Liver (tissue), 3 donors: ENCODE measurements at regions not wholly inside any gene's neighbourhood (a gene's known extent, or its start where the extent isn't known, plus 50 kb on each side); places are given as distances from the start of the nearest gene placed in this dataset.

Experiments used
- ATF3 ChIP-seq: IDR thresholded peaks from 2 replicates; pipeline ENCODE4 v1.6.1; 2016; ENCODE audit warnings: antibody characterized with exemption
- CTCF ChIP-seq: fragments of 150-350 bp; IDR thresholded peaks from 2 replicates; pipeline ENCODE4 v1.5.1; 2017; ENCODE audit warnings: improper control_type of control experiment, low read depth, low read length; ENCODE audit not compliant: missing input control
- JUND ChIP-seq, 2 donors: IDR thresholded peaks; 2 replicates each; pipeline ENCODE4 v1.6.1; 2016; ENCODE audit warnings: antibody characterized with exemption in 2 of 2
- TAF1 ChIP-seq: conservative IDR thresholded peaks from 2 replicates; pipeline ENCODE4 v1.6.1; 2016; ENCODE audit warnings: antibody characterized with exemption, mild to moderate bottlenecking
- YY1 ChIP-seq: IDR thresholded peaks from 2 replicates; pipeline ENCODE4 v1.6.1; 2016; ENCODE audit warnings: antibody characterized with exemption, mild to moderate bottlenecking
- TF ChIP-seq, protein P1 (sequence below): IDR thresholded peaks from 2 replicates; pipeline ENCODE4 v1.6.1; 2016; ENCODE audit warnings: antibody characterized with exemption
- TF ChIP-seq, protein P2 (sequence below): IDR thresholded peaks from 2 replicates; pipeline ENCODE4 v1.6.1; 2016; ENCODE audit warnings: antibody characterized with exemption, mild to moderate bottlenecking
- donor health status: healthy.
- donor health status: healthy.

GRCh38 chr2:172196768-172197431 is 94.2 kb upstream of the DLX2 start:
- TF ChIP-seq, protein P1, sequence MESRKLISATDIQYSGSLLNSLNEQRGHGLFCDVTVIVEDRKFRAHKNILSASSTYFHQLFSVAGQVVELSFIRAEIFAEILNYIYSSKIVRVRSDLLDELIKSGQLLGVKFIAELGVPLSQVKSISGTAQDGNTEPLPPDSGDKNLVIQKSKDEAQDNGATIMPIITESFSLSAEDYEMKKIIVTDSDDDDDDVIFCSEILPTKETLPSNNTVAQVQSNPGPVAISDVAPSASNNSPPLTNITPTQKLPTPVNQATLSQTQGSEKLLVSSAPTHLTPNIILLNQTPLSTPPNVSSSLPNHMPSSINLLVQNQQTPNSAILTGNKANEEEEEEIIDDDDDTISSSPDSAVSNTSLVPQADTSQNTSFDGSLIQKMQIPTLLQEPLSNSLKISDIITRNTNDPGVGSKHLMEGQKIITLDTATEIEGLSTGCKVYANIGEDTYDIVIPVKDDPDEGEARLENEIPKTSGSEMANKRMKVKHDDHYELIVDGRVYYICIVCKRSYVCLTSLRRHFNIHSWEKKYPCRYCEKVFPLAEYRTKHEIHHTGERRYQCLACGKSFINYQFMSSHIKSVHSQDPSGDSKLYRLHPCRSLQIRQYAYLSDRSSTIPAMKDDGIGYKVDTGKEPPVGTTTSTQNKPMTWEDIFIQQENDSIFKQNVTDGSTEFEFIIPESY = no peak
- TF ChIP-seq CTCF (no peak), JUND (IDR thresholded peaks at IDR 0.05) (no peak), ATF3 (no peak), YY1 (no peak), TAF1 (no peak)
- TF ChIP-seq, protein P2, sequence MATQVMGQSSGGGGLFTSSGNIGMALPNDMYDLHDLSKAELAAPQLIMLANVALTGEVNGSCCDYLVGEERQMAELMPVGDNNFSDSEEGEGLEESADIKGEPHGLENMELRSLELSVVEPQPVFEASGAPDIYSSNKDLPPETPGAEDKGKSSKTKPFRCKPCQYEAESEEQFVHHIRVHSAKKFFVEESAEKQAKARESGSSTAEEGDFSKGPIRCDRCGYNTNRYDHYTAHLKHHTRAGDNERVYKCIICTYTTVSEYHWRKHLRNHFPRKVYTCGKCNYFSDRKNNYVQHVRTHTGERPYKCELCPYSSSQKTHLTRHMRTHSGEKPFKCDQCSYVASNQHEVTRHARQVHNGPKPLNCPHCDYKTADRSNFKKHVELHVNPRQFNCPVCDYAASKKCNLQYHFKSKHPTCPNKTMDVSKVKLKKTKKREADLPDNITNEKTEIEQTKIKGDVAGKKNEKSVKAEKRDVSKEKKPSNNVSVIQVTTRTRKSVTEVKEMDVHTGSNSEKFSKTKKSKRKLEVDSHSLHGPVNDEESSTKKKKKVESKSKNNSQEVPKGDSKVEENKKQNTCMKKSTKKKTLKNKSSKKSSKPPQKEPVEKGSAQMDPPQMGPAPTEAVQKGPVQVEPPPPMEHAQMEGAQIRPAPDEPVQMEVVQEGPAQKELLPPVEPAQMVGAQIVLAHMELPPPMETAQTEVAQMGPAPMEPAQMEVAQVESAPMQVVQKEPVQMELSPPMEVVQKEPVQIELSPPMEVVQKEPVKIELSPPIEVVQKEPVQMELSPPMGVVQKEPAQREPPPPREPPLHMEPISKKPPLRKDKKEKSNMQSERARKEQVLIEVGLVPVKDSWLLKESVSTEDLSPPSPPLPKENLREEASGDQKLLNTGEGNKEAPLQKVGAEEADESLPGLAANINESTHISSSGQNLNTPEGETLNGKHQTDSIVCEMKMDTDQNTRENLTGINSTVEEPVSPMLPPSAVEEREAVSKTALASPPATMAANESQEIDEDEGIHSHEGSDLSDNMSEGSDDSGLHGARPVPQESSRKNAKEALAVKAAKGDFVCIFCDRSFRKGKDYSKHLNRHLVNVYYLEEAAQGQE = no peak
